Stimulated activated naive CD8-positive, alpha-beta T cell treated with anti-CD3 and anti-CD28 coated beads, Interleukin-15, amount 100 ng/mL, for 72 hours (primary cell): ENCODE measurements at regions not wholly inside any gene's neighbourhood (a gene's known extent, or its start where the extent isn't known, plus 50 kb on each side); places are given as distances from the start of the nearest gene placed in this dataset.
"Not testable (repeated sequence)": the region's sequence is repeated elsewhere in the genome, so short reads cannot be mapped to it uniquely, and the experiment has no call there.

Experiments used
- ATAC-seq: fragments of 150-1000 bp; cut with Tn5 transposase; 2 replicates; pipeline ENCODE4 v1.10.0; 2021; ENCODE audit warnings: mild to moderate bottlenecking, moderate library complexity
- DNase-seq, 2 donors: peaks; one replicate each; pipeline ENCODE4 v3.0.0; 2021 to 2022
- H3K27ac Mint-ChIP-seq, 2 donors: one replicate each; pipeline ENCODE4 v1.8.0; 2022; ENCODE audit warnings: mild to moderate bottlenecking in 2 of 2, mixed read lengths in 2 of 2, moderate library complexity in 2 of 2
- H3K27me3 Mint-ChIP-seq: one replicate; pipeline ENCODE4 v1.8.0; 2022; ENCODE audit warnings: mixed read lengths
- H3K4me1 Mint-ChIP-seq: one replicate; pipeline ENCODE4 v1.8.0; 2022; ENCODE audit warnings: mild to moderate bottlenecking, mixed read lengths
- H3K4me3 Mint-ChIP-seq, 2 donors: one replicate each; pipeline ENCODE4 v1.8.0; 2022; ENCODE audit warnings: mild to moderate bottlenecking in 2 of 2, mixed read lengths in 2 of 2, moderate library complexity in 1 of 2
- H3K9me3 Mint-ChIP-seq, 2 donors: one replicate each; pipeline ENCODE4 v1.8.0; 2022; ENCODE audit warnings: mixed read lengths in 2 of 2

GRCh38 chr4:154024097-154024694 lies 235.3 kb upstream of the SFRP2 start:
- peak in 1 of 2 donors; percentile 22 for DNase-seq
- no peak overlapping the region for H3K27ac Mint-ChIP-seq

DNA sequence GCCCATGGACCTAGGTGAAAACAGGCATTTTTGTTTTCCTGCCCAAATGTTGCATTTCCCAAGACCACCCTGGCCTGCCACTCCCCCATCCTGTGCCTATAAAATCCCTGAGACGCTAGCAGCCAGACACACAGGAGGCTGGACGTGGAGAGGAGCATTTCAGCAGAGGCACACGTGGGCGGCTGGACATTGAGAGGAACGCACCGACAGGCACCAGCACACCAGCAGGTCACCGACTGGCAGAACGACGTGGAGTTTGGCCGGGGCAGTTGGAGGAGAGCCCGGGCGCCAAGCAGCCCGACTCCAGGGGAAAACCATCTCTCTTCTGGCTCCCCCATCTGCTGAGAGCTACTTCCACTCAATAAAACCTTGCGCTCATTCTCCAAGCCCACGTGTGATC lies 234.8 kb upstream of the SFRP2 start:
- not testable (repeated sequence) for ATAC-seq

More at GRCh38 chr4:154024097-154024694, 235.3 kb upstream of the SFRP2 start:
- no peaks in the 10 kb centered on the region for H3K4me1 Mint-ChIP-seq
- H3K9me3 Mint-ChIP-seq, result no peaks in the 10 kb centered on the region
- H3K4me3 Mint-ChIP-seq, result no peak overlapping the region
- H3K27me3 Mint-ChIP-seq, result peaks cover 50% of the 10 kb centered on the region
- ATAC-seq, result peak; percentile 57

DNA sequence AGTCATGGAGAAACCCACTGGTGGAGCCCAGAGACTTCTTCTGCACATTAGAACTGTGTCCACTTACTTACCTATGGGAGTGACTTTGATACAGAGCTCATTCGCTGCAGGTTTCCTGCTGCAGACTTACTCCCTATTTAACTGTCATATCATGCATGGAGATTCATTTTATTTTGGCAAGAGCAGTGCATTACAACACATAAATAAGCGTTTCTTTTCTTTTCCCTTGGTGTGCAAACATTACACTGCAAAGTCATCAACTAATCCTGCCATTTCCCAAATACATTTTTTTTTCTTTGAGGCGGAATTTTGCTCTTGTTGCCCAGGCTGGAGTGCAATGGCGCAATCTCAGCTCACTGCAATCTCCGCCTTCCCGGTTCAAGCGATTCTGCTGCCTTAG lies 230.9 kb upstream of the SFRP2 start:
- ATAC-seq (no peak), DNase-seq (no peak)
- Mint-ChIP-seq H3K9me3 (no peaks in the 10 kb centered on the region), H3K27ac (no peak overlapping the region), H3K4me3 (no peak overlapping the region), H3K27me3 (peaks cover 42% of the 10 kb centered on the region), H3K4me1 (no peaks in the 10 kb centered on the region)

More for the DNA sequence above, 234.8 kb upstream of the SFRP2 start:
- not testable (repeated sequence) for H3K9me3 Mint-ChIP-seq, H3K4me3 Mint-ChIP-seq, DNase-seq, H3K27ac Mint-ChIP-seq, H3K4me1 Mint-ChIP-seq
- peaks cover 55% of the 10 kb centered on the region for H3K27me3 Mint-ChIP-seq

DNA sequence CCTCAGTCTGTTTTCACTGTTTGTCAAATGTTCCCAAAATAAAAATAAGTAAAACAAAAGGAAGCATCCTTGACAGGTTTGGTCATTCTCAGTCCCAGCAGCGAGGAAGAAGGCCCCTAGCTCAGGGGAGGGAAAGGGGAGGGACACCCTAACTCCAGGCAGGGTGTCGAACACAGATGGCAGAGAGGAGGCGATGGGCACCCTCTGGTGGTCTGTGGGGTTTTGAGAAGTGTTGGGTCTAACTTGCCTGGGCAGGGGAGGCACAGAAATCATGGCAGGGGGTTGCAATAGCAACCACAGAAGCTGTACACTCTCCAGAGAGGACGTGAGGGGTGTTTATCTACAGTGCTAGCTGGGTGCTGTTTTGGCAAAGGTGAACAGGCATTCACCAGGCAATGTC lies 229.8 kb upstream of the SFRP2 start:
- peaks cover 40% of the 10 kb centered on the region for H3K27me3 Mint-ChIP-seq

DNA sequence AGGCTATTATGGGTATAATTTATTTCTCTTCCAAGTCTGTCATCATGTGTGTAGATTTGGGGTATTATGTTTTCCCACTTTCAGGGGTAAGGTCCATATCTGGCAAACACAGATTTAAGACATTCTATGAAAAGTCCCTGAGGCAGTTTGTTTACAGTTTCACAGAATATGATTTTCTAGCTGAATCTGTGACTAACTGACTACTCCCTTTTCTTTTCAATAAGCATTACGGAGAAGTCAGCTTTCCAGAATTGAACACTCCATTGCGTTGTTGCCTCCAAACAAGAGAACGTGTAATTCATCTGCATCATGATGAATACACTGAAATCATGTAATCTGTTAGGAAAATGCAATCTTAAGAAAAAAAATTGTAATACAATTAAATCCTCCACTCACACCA lies 226.7 kb upstream of the SFRP2 start:
- Mint-ChIP-seq H3K27ac (no peak overlapping the region), H3K4me1 (no peaks in the 10 kb centered on the region), H3K27me3 (peaks cover 32% of the 10 kb centered on the region), H3K4me3 (no peak overlapping the region), H3K9me3 (no peaks in the 10 kb centered on the region)
- no peak for DNase-seq
- no peak for ATAC-seq

More for the DNA sequence above, 229.8 kb upstream of the SFRP2 start:
- ATAC-seq (peak; percentile 80), DNase-seq (peak; percentile 24 to 32)
- H3K4me3 Mint-ChIP-seq, result no peak overlapping the region
- H3K27ac Mint-ChIP-seq, result no peak overlapping the region
- H3K4me1 Mint-ChIP-seq, result no peaks in the 10 kb centered on the region
- H3K9me3 Mint-ChIP-seq, result no peaks in the 10 kb centered on the region

DNA sequence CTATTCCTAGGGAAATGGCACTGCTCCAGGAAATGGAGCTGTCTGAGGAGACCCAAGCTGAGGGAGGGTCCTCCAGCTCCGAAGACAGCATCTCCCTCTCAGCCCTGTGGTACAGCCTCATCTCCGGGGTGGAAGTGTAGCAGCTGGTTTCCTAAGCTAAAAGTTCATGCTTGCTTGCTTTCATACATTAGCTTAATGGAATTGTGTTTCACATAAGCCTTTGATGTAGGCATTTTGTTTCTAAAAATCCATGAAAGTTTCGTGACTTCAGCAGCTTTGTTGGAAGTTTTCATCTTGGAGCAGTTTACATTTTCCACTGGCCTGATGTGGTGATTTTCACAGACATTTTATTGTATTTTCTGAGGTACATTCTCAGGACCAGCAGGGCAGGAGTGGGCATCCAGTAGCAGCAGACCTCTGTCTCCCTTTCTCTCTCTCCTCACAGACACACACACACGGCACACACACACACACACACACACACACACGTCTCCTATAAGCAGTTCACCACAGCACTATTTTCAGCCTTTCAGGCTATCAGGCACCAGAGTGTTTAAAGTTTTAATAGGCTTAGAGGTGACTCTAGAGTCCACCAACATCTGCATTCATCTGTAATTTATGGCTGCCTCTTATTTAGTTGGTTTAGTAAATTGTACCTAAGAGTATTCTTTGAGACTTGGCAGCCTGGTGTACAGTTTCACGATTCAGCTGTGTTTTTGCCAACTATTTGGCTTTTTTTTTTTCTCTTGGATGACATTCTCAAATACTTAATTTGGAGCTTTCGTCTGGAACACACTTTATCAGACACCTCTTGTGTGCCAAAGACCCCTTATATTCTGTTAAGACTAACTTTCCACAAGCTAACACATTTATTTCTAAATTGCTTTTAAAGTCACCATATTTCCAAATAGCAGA lies 225.8 kb upstream of the SFRP2 start:
- no peak for ATAC-seq
- no peak for DNase-seq
- Mint-ChIP-seq H3K4me3 (no peak overlapping the region), H3K27ac (peak overlapping the region in 1 of 2 donors; percentile 29), H3K27me3 (peaks cover 26% of the 10 kb centered on the region), H3K9me3 (no peaks in the 10 kb centered on the region), H3K4me1 (no peaks in the 10 kb centered on the region)

- ATAC-seq (no peak), DNase-seq (no peak)
- H3K4me1 Mint-ChIP-seq, result no peaks in the 10 kb centered on the region
- peaks cover 16% of the 10 kb centered on the region for H3K27me3 Mint-ChIP-seq
- peak overlapping the region in 1 of 2 donors; percentile 2 for H3K27ac Mint-ChIP-seq
- no peak overlapping the region for H3K4me3 Mint-ChIP-seq
- no peaks in the 10 kb centered on the region for H3K9me3 Mint-ChIP-seq
Observed at GRCh38 chr4:154013576-154013975, 224.7 kb upstream of the SFRP2 start.

- H3K4me1 Mint-ChIP-seq, result no peaks in the 10 kb centered on the region
- no peak for ATAC-seq
- H3K9me3 Mint-ChIP-seq, result no peaks in the 10 kb centered on the region
- no peak overlapping the region for H3K27ac Mint-ChIP-seq
- no peak for DNase-seq
- peaks cover 17% of the 10 kb centered on the region for H3K27me3 Mint-ChIP-seq
- H3K4me3 Mint-ChIP-seq, result no peak overlapping the region
Observed at GRCh38 chr4:154010371-154010770, 221.5 kb upstream of the SFRP2 start.

DNA sequence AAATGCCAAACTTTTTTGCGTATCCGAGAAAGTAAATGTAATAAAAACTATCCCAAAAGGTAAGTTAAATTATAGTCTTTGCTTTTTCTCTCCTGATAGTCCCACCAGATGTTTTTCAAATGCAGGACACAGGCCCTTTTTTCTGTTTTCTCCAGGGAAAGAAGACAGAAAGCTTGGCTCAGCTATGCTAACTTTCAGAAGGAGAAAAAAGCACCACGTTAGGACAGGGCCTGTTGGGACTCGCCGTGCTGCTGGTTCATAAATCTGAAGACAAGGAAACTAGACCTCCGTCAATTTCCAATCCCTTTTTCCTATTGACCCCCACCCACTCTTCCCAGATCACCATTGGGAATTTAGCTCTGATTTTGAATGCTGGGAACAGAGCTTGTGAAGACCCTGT lies 220.9 kb upstream of the SFRP2 start:
- H3K9me3 Mint-ChIP-seq, result no peaks in the 10 kb centered on the region
- H3K27ac Mint-ChIP-seq, result no peak overlapping the region
- H3K4me1 Mint-ChIP-seq, result no peaks in the 10 kb centered on the region
- ATAC-seq, result no peak
- H3K4me3 Mint-ChIP-seq, result no peak overlapping the region
- DNase-seq, result no peak
- peaks cover 11% of the 10 kb centered on the region for H3K27me3 Mint-ChIP-seq

DNA sequence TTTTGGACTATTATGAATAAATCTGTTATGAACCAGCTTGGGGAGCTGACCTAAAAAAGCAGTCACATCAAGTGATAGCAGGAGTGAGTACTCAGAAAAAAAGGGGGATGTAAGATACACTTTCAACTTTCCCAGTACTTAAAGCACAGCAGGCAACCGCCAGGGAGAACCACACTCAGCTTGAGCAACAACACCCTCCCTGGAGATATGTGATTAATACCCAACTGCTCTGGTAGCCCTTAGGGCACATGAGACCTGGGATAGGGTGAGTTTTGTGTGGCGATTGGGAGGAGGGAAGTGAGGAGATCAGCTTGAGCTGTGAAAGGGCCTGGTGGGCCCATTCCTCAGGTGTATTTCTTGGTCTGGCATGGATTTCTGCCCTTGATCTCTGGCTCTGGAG lies 220.3 kb upstream of the SFRP2 start:
- ATAC-seq, result no peak
- Mint-ChIP-seq H3K27ac (no peak overlapping the region), H3K9me3 (no peaks in the 10 kb centered on the region), H3K27me3 (peaks cover 9% of the 10 kb centered on the region), H3K4me3 (no peak overlapping the region), H3K4me1 (no peaks in the 10 kb centered on the region)
- no peak for DNase-seq

GRCh38 chr4:154005171-154005520 lies 216.3 kb upstream of the SFRP2 start:
- Mint-ChIP-seq H3K27ac (no peak overlapping the region), H3K27me3 (peaks cover 28% of the 10 kb centered on the region), H3K4me3 (no peak overlapping the region), H3K9me3 (no peaks in the 10 kb centered on the region), H3K4me1 (no peaks in the 10 kb centered on the region)
- ATAC-seq, result no peak
- DNase-seq, result no peak

- no peak overlapping the region for H3K27ac Mint-ChIP-seq
- no peak overlapping the region for H3K4me3 Mint-ChIP-seq
- H3K4me1 Mint-ChIP-seq, result no peaks in the 10 kb centered on the region
- ATAC-seq, result no peak
- no peak for DNase-seq
- H3K27me3 Mint-ChIP-seq, result peaks cover 33% of the 10 kb centered on the region
- H3K9me3 Mint-ChIP-seq, result no peaks in the 10 kb centered on the region
Observed at GRCh38 chr4:154004507-154005170, 215.8 kb upstream of the SFRP2 start.

DNA sequence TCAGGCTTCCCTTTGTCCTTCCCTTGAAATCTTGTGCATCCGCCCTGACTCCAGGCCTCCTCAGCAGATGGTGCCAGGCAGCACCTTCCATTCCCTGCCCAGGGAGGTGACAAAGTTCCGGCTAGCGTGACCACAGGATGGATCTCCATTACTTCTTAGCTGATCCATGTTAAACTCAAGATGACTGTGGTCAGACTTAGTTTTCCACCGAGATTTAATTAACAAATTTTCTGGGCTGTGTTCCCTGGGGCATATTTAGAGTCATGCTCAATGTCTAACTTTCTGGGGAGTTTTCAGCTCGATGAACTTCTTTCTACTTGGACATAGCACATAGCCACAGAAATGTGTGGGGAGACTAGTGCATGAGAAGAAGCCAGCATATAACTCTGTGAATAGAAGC lies 215.1 kb upstream of the SFRP2 start:
- Mint-ChIP-seq H3K4me3 (no peak overlapping the region), H3K9me3 (no peaks in the 10 kb centered on the region), H3K4me1 (no peaks in the 10 kb centered on the region), H3K27ac (no peak overlapping the region), H3K27me3 (peaks cover 37% of the 10 kb centered on the region)
- DNase-seq, result no peak
- ATAC-seq, result no peak

GRCh38 chr4:154003378-154003777 lies 214.5 kb upstream of the SFRP2 start:
- Mint-ChIP-seq H3K27me3 (peaks cover 41% of the 10 kb centered on the region), H3K27ac (no peak overlapping the region), H3K9me3 (no peaks in the 10 kb centered on the region), H3K4me3 (no peak overlapping the region), H3K4me1 (no peaks in the 10 kb centered on the region)
- no peak for ATAC-seq
- no peak for DNase-seq

DNA sequence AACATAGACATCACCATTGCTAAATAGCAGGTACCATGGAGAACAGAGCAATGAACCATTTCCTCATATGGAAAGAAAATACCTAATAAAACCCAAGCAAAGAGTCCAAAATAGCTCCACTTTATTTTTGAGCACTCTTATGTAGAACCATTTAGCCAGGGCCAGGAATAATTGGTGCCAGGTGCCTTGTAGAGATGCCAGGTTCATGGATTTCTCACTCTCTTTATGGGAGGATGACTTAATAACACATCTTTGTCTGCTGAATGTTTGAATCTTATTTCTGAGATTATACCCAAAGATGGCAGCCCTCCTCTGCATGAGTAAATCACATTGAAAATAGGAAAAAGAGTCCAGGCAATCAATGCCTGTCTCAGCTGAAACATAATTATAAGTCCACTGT lies 212.3 kb upstream of the SFRP2 start:
- Mint-ChIP-seq H3K27me3 (peaks cover 54% of the 10 kb centered on the region), H3K4me1 (no peaks in the 10 kb centered on the region), H3K9me3 (peaks cover 5 to 18% of the 10 kb centered on the region in 2 donors), H3K27ac (no peak overlapping the region), H3K4me3 (no peak overlapping the region)
- DNase-seq, result no peak
- ATAC-seq, result no peak

- no peak overlapping the region for H3K4me3 Mint-ChIP-seq
- DNase-seq, result no peak
- no peaks in the 10 kb centered on the region for H3K4me1 Mint-ChIP-seq
- H3K27me3 Mint-ChIP-seq, result peaks cover 56% of the 10 kb centered on the region
- H3K9me3 Mint-ChIP-seq, result peaks cover 16 to 38% of the 10 kb centered on the region in 2 donors
- peak overlapping the region in 1 of 2 donors; percentile 28 for H3K27ac Mint-ChIP-seq
- ATAC-seq, result no peak
Observed at GRCh38 chr4:153997516-153997915, 208.6 kb upstream of the SFRP2 start.
